HEK293 (cell line): ENCODE measurements at regions not wholly inside any gene's neighbourhood (a gene's known extent, or its start where the extent isn't known, plus 50 kb on each side); places are given as distances from the start of the nearest gene placed in this dataset.
"Not testable (repeated sequence)": the region's sequence is repeated elsewhere in the genome, so short reads cannot be mapped to it uniquely, and the experiment has no call there.

Experiments
- CTCF ChIA-PET: fragments of 350-600 bp; formaldehyde crosslinking; extraction: SDS; loops from one replicate; lab custom pipeline; 2021; ENCODE audit warnings: antibody characterized with exemption; lab: Yijun Ruan, JAX
- POLR2A ChIA-PET: fragments of 300-600 bp; formaldehyde crosslinking; extraction: SDS; loops from one replicate; lab custom pipeline; 2020; ENCODE audit warnings: antibody characterized with exemption, inconsistent platforms; lab: Yijun Ruan, JAX
- H3K27ac ChIP-seq: fragments of 200-500 bp; sonication (Bioruptor generic); 2 replicates; pipeline ENCODE4 v1.5.1; 2014; ENCODE audit warnings: low read depth, low read length, control low read depth, inconsistent platforms; ENCODE audit errors: extremely low read depth
- H3K36me3 ChIP-seq, 2 experiments: fragments of 200-500 bp in 1 of 2; sonication (Bioruptor generic) in 1 of 2; 1 replicate in 1 of 2; 2 replicates in 1 of 2; pipeline ENCODE4 v1.5.1; 2014 to 2017; ENCODE audit warnings: inconsistent platforms in 2 of 2, low read length in 2 of 2; ENCODE audit not compliant: control insufficient read depth in 2 of 2, insufficient read depth in 1 of 2
- H3K4me1 ChIP-seq: fragments of 200-500 bp; sonication (Bioruptor generic); 2 replicates; pipeline ENCODE4 v1.5.1; 2014; ENCODE audit warnings: mild to moderate bottlenecking, low read length, inconsistent platforms; ENCODE audit not compliant: control insufficient read depth, insufficient read depth
- H3K4me3 ChIP-seq: 2 replicates; pipeline ENCODE4 v1.5.1; 2011; ENCODE audit warnings: low read depth, mild to moderate bottlenecking, control low read depth, low read length, moderate library complexity
- H3K9me3 ChIP-seq: fragments of 200-500 bp; sonication (Bioruptor generic); 2 replicates; pipeline ENCODE4 v1.5.1; 2014; ENCODE audit warnings: low read depth, low read length, inconsistent platforms; ENCODE audit not compliant: control insufficient read depth, insufficient read depth
- GLI2 ChIP-seq: fragments of 450-650 bp; formaldehyde crosslinking; IDR thresholded peaks from 2 replicates; pipeline ENCODE4; 2017; ENCODE audit warnings: missing biosample characterization, missing genetic modification characterization, low read depth, borderline replicate concordance
- GLIS2 ChIP-seq: fragments of 450-650 bp; formaldehyde crosslinking; IDR thresholded peaks from 2 replicates; pipeline ENCODE4 v1.5.1; 2016; ENCODE audit warnings: missing biosample characterization, missing genetic modification characterization
- KLF8 ChIP-seq: fragments of 450-650 bp; formaldehyde crosslinking; IDR thresholded peaks from 2 replicates; pipeline ENCODE4 v1.5.1; 2016; ENCODE audit warnings: missing biosample characterization, missing genetic modification characterization
- OVOL3 ChIP-seq: fragments of 450-650 bp; formaldehyde crosslinking; IDR thresholded peaks from 2 replicates; pipeline ENCODE4 v1.5.1; 2016; ENCODE audit warnings: missing biosample characterization, missing genetic modification characterization
- SETDB1 ChIP-seq: IDR thresholded peaks from one replicate; pipeline ENCODE4 v1.6.1; 2017; ENCODE audit warnings: mild to moderate bottlenecking, low read length, moderate library complexity, mixed read lengths; ENCODE audit not compliant: insufficient read length
- TRIM28 ChIP-seq: IDR thresholded peaks from 2 replicates; pipeline ENCODE4 v1.6.1; 2011; ENCODE audit warnings: low read length, control low read depth, borderline replicate concordance
- ZBTB8A ChIP-seq: fragments of 450-650 bp; formaldehyde crosslinking; IDR thresholded peaks from 2 replicates; pipeline ENCODE4 v1.5.1; 2016; ENCODE audit warnings: missing biosample characterization, missing genetic modification characterization
- ZEB2 ChIP-seq: fragments of 450-650 bp; formaldehyde crosslinking; IDR thresholded peaks from 2 replicates; pipeline ENCODE4 v1.5.1; 2016; ENCODE audit warnings: missing biosample characterization, missing genetic modification characterization
- ZFP41 ChIP-seq: fragments of 450-650 bp; formaldehyde crosslinking; IDR thresholded peaks from 2 replicates; pipeline ENCODE4 v1.5.1; 2016; ENCODE audit warnings: missing biosample characterization, missing genetic modification characterization, borderline replicate concordance
- ZNF324 ChIP-seq: fragments of 450-650 bp; formaldehyde crosslinking; IDR thresholded peaks from 2 replicates; pipeline ENCODE4 v1.5.1; 2016; ENCODE audit warnings: missing biosample characterization, missing genetic modification characterization
- ZNF335 ChIP-seq: fragments of 450-650 bp; formaldehyde crosslinking; conservative IDR thresholded peaks from 2 replicates; pipeline ENCODE4 v1.5.1; 2016; ENCODE audit warnings: missing biosample characterization, missing genetic modification characterization
- ZNF394 ChIP-seq: fragments of 450-650 bp; formaldehyde crosslinking; IDR thresholded peaks from 2 replicates; pipeline ENCODE4 v1.5.1; 2016; ENCODE audit warnings: missing biosample characterization, missing genetic modification characterization, mild to moderate bottlenecking, moderate library complexity, borderline replicate concordance
- ZNF48 ChIP-seq: fragments of 450-650 bp; formaldehyde crosslinking; IDR thresholded peaks from 2 replicates; pipeline ENCODE4 v1.5.1; 2016; ENCODE audit warnings: missing biosample characterization, missing genetic modification characterization
- ZNF555 ChIP-seq: fragments of 450-650 bp; formaldehyde crosslinking; conservative IDR thresholded peaks from 2 replicates; pipeline ENCODE4 v1.5.1; 2017; ENCODE audit warnings: missing biosample characterization, mild to moderate bottlenecking, missing genetic modification characterization, inconsistent platforms
- ZNF623 ChIP-seq: fragments of 450-650 bp; formaldehyde crosslinking; IDR thresholded peaks from 2 replicates; pipeline ENCODE4 v1.5.1; 2016; ENCODE audit warnings: missing biosample characterization, missing genetic modification characterization
- ZNF768 ChIP-seq: fragments of 450-650 bp; formaldehyde crosslinking; IDR thresholded peaks from 2 replicates; pipeline ENCODE4 v1.5.1; 2018; ENCODE audit warnings: missing biosample characterization, mild to moderate bottlenecking, missing genetic modification characterization
- ZSCAN16 ChIP-seq: fragments of 450-650 bp; formaldehyde crosslinking; IDR thresholded peaks from 2 replicates; pipeline ENCODE4 v1.5.1; 2016; ENCODE audit warnings: missing biosample characterization, missing genetic modification characterization
- TF ChIP-seq, protein P1 (sequence below): fragments of 450-650 bp; formaldehyde crosslinking; IDR thresholded peaks from 2 replicates; pipeline ENCODE4 v1.5.1; 2016; ENCODE audit warnings: missing biosample characterization, missing genetic modification characterization, borderline replicate concordance
- TF ChIP-seq, protein P2 (sequence below): fragments of 450-650 bp; formaldehyde crosslinking; IDR thresholded peaks from 2 replicates; pipeline ENCODE4 v1.5.1; 2016; ENCODE audit warnings: missing biosample characterization, missing genetic modification characterization
- TF ChIP-seq, protein P3 (sequence below): fragments of 450-650 bp; formaldehyde crosslinking; IDR thresholded peaks from 2 replicates; pipeline ENCODE4 v1.5.1; 2017; ENCODE audit warnings: missing biosample characterization, missing genetic modification characterization

DNA sequence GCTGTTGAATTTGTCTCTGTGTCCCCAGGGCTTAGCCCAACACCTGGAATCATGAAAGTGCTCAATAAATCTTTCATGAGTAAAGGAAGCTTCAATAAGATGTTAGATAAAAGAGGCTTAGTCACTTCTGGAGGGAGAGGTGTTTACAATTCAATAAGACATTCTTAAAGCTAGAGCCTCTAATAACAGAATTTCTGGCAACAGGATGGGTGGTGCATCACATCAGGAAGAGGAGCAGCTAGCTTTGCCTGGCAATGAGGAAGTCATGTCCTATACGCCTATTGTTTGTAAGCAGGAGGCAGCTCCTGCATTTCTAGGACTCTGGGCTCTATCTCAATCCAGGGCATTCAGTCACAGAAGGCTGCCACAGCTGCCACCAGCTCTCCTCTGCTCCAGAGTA, 638.5 kb downstream of the EPM2A start (continued):
- TF ChIP-seq, protein P1, sequence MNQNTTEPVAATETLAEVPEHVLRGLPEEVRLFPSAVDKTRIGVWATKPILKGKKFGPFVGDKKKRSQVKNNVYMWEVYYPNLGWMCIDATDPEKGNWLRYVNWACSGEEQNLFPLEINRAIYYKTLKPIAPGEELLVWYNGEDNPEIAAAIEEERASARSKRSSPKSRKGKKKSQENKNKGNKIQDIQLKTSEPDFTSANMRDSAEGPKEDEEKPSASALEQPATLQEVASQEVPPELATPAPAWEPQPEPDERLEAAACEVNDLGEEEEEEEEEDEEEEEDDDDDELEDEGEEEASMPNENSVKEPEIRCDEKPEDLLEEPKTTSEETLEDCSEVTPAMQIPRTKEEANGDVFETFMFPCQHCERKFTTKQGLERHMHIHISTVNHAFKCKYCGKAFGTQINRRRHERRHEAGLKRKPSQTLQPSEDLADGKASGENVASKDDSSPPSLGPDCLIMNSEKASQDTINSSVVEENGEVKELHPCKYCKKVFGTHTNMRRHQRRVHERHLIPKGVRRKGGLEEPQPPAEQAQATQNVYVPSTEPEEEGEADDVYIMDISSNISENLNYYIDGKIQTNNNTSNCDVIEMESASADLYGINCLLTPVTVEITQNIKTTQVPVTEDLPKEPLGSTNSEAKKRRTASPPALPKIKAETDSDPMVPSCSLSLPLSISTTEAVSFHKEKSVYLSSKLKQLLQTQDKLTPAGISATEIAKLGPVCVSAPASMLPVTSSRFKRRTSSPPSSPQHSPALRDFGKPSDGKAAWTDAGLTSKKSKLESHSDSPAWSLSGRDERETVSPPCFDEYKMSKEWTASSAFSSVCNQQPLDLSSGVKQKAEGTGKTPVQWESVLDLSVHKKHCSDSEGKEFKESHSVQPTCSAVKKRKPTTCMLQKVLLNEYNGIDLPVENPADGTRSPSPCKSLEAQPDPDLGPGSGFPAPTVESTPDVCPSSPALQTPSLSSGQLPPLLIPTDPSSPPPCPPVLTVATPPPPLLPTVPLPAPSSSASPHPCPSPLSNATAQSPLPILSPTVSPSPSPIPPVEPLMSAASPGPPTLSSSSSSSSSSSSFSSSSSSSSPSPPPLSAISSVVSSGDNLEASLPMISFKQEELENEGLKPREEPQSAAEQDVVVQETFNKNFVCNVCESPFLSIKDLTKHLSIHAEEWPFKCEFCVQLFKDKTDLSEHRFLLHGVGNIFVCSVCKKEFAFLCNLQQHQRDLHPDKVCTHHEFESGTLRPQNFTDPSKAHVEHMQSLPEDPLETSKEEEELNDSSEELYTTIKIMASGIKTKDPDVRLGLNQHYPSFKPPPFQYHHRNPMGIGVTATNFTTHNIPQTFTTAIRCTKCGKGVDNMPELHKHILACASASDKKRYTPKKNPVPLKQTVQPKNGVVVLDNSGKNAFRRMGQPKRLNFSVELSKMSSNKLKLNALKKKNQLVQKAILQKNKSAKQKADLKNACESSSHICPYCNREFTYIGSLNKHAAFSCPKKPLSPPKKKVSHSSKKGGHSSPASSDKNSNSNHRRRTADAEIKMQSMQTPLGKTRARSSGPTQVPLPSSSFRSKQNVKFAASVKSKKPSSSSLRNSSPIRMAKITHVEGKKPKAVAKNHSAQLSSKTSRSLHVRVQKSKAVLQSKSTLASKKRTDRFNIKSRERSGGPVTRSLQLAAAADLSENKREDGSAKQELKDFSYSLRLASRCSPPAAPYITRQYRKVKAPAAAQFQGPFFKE (tag by site-specific recombination), result no peak
- TF ChIP-seq GLIS2 (tag by site-specific recombination) (no peak), ZNF555 (no peak), ZFP41 (no peak), ZSCAN16 (no peak), ZEB2 (no peak)

DNA sequence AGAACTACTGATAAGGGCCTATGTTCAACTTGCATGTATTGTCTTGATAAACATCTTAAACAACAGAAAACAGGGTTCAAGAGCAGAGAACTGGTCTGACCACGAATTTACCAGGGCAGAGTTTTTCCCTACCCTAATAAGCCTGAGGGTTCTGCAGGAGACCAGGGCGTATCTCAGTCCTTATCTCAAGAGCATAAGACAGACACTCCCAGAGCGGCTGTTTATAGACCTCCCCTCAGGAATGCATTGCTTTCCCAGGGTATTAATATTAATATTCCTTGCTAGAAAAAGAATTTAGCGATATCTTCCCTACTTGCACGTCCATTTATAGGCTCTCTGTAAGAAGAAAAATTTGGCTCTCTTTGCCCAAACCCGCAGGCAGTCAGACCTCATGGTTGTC, 637.2 kb downstream of the EPM2A start:
- H3K36me3 ChIP-seq, H3K4me3 ChIP-seq, POLR2A ChIA-PET, H3K4me1 ChIP-seq, H3K27ac ChIP-seq, H3K9me3 ChIP-seq: not testable (repeated sequence)
- TF ChIP-seq SETDB1, result peak; percentile 93
- CTCF ChIA-PET, result interaction anchor here (0.7 kb wide), 1 partner anchor 1264 kb away, joined by 4 read pairs; no protein-coding TSS in a partner anchor

DNA sequence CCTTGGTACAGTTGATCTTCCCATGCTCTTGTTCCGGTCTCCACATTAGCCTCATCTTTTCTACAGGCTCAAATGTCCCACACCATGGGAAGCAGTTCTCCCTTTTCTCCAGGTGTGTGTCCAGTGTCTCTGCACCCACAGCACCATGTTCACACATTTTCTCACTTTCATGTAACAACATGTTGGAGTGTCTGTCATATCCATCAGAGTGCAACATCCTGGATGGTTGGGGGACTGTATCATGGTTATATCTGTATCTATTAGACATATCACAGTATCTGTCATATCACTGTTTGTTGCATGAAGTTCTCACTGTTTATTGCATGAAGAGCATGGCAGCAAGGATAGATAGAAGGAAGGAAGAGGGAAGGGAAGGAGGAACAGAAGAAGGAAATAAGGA, 635.6 kb downstream of the EPM2A start:
- H3K4me1 ChIP-seq, result no peaks in the 10 kb centered on the region
- TF ChIP-seq ZNF394 (no peak), GLI2 (tag by site-specific recombination) (no peak), KLF8 (tag by site-specific recombination) (no peak), TRIM28 (no peak), ZNF335 (tag by site-specific recombination) (no peak), ZBTB8A (no peak), OVOL3 (tag by site-specific recombination) (no peak), ZNF324 (tag by site-specific recombination) (no peak), ZNF623 (tag by site-specific recombination) (no peak), ZNF768 (tag by site-specific recombination) (no peak), ZNF48 (no peak)
- TF ChIP-seq, protein P2, sequence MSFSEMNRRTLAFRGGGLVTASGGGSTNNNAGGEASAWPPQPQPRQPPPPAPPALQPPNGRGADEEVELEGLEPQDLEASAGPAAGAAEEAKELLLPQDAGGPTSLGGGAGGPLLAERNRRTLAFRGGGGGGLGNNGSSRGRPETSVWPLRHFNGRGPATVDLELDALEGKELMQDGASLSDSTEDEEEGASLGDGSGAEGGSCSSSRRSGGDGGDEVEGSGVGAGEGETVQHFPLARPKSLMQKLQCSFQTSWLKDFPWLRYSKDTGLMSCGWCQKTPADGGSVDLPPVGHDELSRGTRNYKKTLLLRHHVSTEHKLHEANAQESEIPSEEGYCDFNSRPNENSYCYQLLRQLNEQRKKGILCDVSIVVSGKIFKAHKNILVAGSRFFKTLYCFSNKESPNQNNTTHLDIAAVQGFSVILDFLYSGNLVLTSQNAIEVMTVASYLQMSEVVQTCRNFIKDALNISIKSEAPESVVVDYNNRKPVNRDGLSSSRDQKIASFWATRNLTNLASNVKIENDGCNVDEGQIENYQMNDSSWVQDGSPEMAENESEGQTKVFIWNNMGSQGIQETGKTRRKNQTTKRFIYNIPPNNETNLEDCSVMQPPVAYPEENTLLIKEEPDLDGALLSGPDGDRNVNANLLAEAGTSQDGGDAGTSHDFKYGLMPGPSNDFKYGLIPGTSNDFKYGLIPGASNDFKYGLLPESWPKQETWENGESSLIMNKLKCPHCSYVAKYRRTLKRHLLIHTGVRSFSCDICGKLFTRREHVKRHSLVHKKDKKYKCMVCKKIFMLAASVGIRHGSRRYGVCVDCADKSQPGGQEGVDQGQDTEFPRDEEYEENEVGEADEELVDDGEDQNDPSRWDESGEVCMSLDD (tag by site-specific recombination), result no peak
- TF ChIP-seq, protein P3, sequence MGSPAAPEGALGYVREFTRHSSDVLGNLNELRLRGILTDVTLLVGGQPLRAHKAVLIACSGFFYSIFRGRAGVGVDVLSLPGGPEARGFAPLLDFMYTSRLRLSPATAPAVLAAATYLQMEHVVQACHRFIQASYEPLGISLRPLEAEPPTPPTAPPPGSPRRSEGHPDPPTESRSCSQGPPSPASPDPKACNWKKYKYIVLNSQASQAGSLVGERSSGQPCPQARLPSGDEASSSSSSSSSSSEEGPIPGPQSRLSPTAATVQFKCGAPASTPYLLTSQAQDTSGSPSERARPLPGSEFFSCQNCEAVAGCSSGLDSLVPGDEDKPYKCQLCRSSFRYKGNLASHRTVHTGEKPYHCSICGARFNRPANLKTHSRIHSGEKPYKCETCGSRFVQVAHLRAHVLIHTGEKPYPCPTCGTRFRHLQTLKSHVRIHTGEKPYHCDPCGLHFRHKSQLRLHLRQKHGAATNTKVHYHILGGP, result no peak
- H3K9me3 ChIP-seq, result no peaks in the 10 kb centered on the region

More for the DNA sequence above, 635.6 kb downstream of the EPM2A start:
- Histone ChIP-seq H3K4me3 (no peak overlapping the region), H3K27ac (no peak overlapping the region), H3K36me3 (no peaks in the 10 kb centered on the region)
- CTCF ChIA-PET, result no interaction called here
- POLR2A ChIA-PET, result no interaction called here
